GM21528 (cell line): ENCODE measurements at regions not wholly inside any gene's neighbourhood (a gene's known extent, or its start where the extent isn't known, plus 50 kb on each side); places are given as distances from the start of the nearest gene placed in this dataset.
"Not testable (repeated sequence)": the region's sequence is repeated elsewhere in the genome, so short reads cannot be mapped to it uniquely, and the experiment has no call there.

Source experiments
- ATAC-seq: cut with Tn5 transposase; IDR thresholded peaks from one replicate; pipeline ENCODE4 v1.9.1; 2021; ENCODE audit warnings: mild to moderate bottlenecking, moderate library complexity; ENCODE audit not compliant: unreplicated experiment, low FRiP score

DNA sequence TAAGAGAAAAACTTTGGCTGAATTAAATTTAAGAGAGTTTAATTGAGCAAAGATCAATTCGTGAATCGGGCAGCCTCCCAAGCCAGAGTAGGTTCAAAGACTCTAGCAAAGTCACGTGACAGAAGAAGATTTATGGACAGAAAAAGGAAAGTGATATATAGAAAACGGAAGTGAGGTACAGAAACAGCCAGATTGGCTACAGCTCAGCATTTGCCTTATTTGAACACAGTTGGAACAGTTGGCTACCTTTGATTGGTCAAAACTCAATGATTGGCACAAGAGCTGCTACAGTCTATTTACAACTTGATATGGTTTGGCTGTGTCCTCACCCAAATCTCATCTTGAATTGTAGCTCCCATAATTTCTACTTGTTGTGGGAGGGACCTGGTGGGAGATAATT is 102.6 kb downstream of the PLG start:
- ATAC-seq = no peak

DNA sequence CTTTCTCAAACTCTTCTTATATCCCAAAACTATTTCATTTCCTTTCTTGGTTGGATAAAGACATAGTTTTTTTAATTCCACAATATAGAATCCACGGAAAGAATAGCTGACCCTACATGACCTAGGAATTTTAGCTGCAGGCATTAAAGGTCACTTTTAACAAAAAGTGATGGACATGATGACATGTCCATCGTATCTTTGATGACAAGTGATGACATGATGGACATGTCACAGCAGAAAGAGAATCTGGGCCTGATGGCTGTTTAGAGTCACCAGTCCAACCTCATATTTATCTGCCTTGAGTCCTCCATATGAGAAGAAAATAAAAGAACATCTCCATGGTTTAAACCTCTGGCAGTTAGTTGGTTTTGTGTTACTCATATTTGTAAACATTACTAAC is 106.2 kb downstream of the PLG start:
- ATAC-seq = no peak

DNA sequence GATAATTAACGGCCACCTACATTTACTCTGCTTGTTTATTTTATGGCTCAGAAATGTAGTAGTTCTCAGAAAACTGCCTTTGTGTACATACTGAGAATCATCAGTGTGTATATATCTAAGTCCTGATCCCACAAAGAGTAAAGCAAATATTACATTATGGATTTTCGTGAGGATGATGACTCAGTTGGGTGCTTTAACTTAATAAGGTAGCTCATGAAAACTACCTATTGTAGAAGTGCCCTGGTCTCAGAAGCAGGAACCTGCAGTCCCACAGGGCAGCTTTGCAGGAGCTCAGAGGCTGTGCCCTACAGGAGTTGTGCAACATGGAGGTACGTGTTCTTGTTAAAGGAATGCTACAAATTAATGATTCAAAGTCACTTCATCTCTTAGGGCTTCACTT is 108.2 kb downstream of the PLG start:
- ATAC-seq = no peak

DNA sequence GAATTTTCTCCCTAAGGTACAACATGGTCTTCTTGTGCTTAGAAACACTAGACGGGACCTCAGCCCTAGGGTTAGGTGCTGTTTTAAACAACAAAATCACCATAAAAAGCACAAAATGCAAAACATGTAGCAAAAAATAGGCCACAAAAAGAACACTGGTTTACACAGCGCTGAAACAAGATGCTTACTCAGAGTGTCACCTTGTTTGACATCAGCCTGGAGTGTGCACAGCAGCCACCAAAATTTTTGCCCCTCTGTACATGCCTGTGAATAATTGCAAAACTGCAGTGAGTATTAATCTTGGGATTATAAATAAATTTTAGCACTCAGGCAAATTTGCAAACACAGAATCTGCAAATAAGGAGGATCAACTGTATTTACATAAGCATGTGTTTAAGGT is 110.1 kb downstream of the PLG start:
- ATAC-seq = no peak

DNA sequence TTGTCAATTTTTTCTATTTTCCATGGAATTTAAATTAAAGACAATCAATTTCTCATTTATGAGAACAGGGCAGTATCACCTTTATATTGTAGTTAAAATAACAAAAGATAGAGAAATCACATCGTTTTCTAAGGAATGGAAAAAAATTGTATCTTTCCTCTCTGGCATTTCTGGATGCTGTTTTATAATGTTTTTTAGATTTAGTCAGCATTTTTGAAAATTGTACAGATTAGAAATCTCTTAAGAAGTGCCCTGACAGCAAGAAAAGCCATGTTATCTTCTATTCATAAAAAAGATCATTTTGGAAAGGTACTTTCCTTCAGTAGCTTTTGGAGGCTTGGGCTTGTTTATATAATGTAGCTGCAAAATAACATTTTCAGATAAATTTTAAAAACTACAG is 116.9 kb downstream of the PLG start:
- ATAC-seq = no peak

DNA sequence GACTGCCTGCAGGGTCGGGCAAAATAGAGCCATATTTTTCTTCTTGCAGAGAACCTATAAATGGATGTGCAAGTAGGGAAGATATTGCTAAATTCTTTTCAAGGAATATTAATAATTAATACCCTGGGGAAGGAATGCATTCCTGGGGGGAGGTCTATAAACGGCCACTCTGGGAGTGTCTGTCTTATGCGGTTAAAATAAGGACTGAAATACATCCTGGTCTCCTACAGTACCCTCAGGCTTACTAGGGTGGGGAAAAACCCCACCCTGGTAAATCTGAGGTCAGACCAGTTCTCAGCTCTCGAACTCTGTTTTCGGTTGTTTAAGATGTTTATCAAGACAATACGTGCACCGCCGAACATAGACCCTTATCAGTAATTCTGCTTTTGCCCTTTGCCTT is 118.6 kb downstream of the PLG start:
- not testable (repeated sequence) for ATAC-seq

DNA sequence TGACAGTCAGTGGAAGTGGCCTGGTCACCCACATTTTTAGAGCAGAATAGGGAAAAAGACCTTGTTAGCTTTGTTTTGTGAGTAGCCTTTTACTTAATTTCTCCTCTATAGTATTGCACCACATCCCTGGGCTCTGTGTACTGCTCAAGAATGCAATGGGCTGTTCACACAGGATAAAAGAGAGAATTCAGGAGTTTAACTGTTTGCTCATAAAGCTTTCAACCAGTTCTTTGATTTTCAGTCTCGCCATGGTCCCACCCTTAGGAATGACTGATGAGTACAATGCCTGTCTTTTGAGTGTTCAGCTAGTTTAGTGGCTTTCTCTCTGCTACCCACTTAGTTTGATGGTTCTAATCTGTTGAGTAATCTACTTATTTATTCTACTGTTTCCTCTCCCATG is 129.7 kb downstream of the PLG start:
- no peak for ATAC-seq

DNA sequence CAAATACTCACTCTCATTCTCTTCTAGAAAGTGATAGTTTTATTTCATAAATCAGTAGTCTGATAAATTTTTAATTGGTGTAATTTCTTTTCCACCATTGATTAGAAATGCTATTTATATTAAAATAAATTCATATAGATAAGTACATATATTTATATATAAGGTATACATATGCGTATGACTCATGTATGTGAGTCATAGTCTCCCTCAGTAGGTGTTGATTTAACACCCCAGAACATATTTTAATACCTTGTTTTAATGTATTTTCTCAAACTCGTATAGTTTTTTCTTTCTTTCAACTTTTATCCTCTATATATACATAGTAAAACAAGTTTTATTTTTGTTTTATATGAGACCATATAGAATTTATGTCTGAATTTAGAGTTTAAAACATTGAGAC is 130.4 kb downstream of the PLG start:
- no peak for ATAC-seq

DNA sequence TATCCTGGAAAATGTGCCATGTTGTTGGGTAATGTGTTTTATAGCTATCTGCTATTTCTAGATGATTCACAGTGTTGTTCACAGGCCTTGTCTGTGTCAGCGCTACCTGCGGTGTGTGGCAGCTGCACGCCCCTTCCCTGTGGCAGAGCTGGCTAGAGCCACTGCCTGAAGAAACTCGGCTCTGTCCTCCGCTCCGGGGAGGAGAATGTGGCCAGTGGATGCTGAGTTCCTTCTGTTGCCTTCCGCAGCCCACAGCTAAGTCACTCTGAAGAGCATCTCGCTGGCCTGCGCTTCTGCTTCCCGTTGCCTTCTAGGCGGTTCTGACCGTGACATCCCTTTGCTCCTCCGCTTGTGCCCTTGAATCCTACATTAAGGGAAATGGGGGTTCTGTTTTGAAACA is 135.1 kb downstream of the PLG start:
- no peak for ATAC-seq

DNA sequence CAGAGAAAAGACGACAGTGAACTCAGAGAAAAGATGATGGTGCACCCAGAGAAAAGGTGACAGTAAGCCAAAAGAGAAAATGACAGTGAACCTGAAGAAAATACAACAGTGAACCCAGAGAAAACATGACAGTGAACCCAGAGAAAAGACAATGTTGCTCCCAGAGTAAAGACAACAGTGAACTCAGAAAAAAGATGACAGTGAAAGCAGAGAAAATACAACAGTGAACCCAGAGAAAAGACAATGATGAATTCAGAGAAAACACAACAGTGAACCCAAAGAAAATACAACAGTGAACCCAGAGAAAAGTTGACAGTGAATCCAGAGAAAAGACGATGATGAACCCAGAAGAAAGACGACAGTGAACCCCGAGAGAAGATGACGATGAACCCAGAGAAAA is 140.5 kb upstream of the MAP3K4 start:
- no peak for ATAC-seq

DNA sequence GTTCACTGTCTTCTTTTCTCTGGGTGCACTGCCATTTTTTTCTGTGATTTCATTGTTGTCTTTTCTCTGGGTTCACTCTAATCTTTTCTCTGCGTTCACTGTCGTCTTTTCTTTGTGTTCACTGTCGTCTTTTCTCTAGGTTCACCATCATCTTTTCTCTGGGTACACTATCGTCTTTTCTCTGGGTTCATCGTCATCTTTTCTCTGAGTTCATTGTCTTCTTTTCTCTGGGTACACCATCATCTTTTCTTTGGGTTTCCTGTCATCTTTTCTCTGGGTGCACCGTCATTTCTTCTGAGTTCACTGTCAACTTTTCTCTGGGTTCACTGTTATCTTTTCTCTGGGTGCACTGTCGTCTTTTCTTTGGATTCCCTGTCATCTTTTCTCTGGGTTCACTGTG is 137.6 kb upstream of the MAP3K4 start:
- no peak for ATAC-seq

DNA sequence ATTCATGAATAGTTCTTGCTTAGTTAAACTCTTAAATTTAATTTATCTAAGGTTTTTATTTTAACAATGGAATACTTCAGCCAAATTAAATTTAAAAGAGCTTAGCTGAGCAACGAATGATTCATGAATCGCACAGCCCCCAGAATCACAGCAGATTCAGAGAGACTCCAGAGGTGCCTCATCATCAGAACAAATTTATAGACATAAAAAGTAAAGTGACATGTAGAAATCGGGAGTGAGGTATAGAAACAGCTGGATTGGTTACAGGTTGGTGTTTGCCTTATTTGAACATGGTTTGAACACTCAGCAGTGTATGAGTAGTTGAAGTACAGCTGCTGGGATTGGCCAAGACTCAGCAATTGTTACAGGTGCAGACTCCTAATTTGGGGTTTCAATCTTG is 132.7 kb upstream of the MAP3K4 start:
- no peak for ATAC-seq

DNA sequence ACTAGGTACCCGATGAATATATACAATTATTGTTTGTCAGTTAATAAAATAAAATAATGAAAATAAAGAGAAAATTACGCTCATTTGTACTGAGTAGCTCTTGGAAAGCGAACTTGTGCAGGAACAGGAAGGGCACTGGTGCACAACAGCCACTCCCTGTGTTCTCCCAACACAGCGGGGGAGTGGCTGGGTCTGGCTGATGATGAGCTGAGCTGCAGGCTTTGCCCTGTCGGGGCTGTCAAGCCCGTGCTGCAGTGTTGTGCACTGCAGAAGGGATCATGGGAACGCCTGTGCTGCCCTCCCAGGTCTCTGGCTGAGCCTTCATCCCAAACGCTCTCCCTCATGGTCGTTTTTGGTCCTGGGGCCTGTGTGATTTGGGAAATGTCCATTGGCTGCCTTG is 131.7 kb upstream of the MAP3K4 start:
- ATAC-seq = no peak

DNA sequence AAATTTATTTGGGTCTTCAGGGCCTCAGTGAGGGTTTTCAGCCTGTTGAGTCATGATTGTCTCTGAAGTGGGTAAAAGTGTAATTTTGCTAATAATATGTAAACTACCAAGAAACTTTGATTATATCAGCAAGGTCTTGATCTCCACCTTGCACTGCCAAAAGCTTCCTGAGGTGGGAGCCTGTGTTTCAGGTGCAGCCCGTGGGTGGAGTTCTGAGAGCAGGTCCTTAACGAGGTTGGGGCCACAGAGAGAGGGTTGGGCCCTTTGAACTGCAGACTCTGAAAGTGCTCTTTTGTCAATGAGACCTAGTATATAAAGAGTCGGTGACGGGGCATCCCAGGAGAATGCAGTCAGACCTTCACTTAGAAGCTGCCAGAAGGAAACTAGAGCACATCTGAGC is 129.7 kb upstream of the MAP3K4 start:
- ATAC-seq = no peak

DNA sequence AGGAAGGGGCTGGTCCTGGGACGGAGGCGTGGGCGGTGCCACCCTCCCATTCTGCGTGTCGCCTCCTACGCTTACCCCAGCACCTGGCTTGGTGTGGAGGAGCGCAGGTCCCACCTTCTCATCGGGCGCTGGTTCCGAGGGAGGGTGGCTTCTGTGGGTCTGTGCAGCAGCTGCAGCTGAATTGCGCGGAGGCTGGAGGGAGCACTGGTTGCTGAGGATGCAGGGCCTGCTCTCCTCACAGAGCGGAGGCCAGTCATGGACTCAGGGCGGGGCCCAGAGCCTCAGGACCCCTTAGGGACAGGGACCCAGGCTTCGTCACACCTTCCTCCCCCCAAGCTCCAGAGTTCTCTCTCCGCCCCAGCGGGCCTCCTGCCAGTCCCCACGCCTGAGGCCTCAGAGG is 127.8 kb upstream of the MAP3K4 start:
- no peak for ATAC-seq

DNA sequence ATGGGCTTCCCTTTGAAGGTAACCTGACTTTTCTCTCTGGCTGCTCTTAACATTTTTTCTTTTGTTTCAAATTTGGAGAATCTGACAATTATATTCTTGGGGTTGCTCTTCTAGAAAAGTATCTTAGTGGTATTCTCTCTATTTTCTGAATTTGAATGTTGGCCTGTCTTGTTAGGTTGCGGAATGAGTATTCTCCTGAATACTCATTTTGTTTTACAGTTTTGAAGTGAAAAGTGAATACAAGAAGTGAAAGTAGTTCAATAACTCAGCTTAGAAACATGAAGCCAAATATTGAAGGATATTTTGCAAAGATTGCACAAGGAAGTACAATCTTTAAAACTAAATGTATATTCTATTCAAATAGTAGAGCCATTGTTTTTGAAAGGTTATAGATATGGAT is 120.2 kb upstream of the MAP3K4 start:
- ATAC-seq = no peak

DNA sequence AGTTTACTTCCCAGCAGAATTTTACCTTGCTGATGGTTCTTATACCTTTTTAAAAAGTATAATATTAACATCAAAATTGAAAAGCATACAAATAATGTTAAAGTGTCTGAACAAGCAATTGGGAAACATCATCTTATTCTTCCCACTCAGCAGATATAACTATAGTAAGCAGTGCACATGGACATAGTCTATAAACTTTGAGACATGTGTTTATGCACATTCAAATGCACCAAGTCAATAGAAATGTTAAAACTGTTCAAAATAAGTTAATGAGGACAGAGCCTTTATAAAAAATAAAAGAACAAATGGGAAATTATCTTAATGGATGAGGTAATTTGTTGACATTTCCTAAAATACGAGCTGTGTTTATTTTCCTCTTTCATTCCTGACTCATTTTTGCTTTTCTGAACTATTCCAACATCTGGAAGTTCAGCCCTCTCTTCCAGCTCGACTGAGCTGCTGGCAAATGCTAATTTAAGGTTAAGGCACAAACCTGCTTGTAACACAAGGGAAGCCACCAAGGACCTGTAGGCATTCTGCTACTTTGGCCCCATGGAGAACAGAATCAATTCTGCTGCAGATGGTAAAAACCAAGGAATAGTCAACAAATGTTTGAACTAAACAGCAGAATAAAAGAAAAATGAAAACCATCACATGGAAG is 110.3 kb upstream of the MAP3K4 start:
- no peak for ATAC-seq

DNA sequence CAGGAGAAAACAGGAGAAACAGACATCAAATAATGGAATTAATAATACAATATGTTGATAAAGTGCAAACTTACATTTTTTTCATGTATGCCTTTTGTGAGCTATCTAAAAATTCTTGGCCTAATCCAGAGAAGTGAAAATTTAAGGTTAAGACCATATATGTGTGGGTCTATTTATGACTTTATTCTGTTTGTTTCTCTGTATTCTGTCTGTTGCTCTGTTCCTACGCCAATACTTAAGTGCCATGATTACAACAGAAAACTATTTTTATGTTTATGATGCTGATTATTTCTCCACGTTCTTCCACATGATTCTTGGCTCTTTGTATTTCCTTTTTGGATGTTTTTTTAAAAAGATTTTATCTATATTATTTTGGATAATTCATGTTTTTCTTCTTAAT is 109.6 kb upstream of the MAP3K4 start:
- no peak for ATAC-seq

DNA sequence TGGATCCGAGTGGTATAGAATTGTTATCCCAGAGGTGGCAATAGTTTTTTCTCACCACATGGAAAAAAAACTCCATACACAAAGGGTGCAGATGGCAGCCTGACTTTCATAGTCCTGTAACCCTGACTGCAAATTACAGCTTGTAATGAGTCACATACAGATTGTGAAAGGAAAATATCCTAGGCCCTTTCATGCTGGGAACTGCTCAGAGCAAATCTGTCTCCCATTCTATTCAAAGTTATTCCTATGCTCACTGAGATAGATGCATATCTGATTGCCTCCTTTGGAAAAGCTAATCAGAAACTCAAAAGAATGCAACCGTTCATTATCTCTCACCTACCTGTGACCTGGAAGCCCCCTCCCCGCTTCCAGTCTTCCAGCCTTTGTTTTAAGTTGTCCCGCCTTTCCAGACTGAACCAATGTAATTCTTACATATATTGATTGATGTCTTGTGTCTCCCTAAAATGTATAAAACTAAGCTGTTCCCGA is 108.7 kb upstream of the MAP3K4 start:
- ATAC-seq = no peak

DNA sequence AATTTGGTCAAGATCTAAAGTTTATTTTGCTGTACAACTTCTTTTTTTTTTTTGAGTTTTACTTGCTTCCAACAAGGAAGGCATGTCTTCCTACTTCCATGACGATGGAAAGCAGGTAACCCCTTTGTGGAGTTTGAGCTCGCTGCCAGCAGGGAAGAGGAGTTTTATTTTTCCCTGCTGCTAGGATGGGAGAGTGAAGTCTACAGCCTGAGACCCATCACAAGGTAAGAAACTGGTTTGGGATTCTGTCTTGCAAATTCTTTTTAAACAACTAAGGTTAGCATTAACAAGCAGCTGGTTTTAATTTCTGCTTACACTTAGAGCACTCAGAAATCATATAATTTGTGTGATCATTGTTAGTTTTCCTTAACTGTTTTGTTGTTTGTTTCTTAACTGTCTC is 108.0 kb upstream of the MAP3K4 start:
- ATAC-seq = no peak

DNA sequence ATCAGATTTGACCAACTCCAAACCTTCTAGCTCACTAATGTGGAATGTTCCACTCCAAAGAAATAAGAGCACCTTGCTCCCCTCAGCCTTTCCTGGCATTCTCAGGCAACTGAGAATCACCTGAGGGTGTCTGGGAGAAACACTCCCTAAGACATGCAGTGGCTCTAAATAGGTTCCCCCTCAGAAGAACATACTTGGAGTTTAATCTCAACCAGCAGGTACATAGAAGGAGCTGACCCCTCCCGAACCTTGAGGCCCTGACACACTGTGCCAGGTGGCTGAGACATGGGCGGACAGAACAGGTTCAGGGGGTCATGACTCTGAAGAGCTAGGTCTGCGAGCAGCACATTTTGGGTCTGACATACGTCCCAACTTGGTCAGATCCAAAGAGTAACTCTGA is 107.6 kb upstream of the MAP3K4 start:
- ATAC-seq = no peak

DNA sequence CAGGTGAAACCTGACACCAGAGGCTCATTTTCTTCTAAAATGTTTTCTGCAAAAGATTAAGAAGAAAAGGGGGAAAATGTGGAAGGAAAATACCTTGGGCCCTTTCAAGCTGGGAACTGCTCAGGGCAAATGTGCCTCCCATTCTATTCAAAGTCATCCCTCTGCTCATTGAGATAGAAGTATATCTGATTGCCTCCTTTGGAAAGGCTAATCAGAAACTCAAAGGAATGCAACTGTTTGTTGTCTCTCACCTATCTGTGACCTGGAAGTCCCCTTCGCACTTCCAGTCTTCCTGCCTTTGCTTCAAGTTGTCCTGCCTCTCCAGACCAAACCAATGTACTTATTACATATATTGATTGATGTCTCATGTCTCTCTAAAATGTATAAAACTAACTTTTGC is 102.4 kb upstream of the MAP3K4 start:
- ATAC-seq = not testable (repeated sequence)

DNA sequence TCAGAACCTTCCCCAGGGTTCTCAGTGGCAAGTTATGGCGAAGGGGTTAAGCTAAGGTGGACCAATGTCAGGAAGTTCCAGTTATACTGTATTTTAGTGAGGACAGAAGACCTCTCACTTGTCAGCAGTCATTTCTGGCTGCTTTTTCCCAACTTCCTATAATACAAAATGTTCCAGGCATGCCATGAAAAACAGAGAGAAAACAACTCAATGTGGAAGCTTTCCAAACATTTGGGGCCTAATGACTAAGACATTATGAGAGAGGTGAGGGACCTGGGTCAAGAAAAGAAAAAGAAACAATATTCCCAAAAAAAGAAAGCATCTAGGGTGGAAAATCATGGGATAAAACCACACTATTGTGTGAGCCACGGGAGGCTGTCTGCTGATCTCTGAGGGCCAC is 99.9 kb upstream of the MAP3K4 start:
- no peak for ATAC-seq
